Adrenal gland (tissue), 9 donors: ENCODE measurements at regions not wholly inside any gene's neighbourhood (a gene's known extent, or its start where the extent isn't known, plus 50 kb on each side); places are given as distances from the start of the nearest gene placed in this dataset.

Experiments used
- DNase-seq, 7 donors: peaks; one replicate each; pipeline ENCODE4 v3.0.0-alpha.2; 2019 to 2020
- H3K27ac ChIP-seq, 5 donors: fragments of 200-600 bp; sonication (generic) in 4 of 5; 1 replicate in 3 of 5; 2 replicates in 2 of 5; pipeline versions ENCODE4 v1.5.1 to v1.8.0; 2016 to 2020; ENCODE audit warnings: mild to moderate bottlenecking in 1 of 5
- H3K27me3 ChIP-seq: fragments of 200-600 bp; 2 replicates; pipeline ENCODE4 v1.8.0; 2021
- H3K36me3 ChIP-seq, 2 donors: fragments of 200-600 bp; replicated peaks in 1 of 2; 1 replicate in 1 of 2; 2 replicates in 1 of 2; pipeline versions ENCODE4 v1.5.1 to v1.8.0; 2018 to 2022
- H3K4me1 ChIP-seq, 2 donors: fragments of 200-600 bp; replicated peaks in 1 of 2; 1 replicate in 1 of 2; 2 replicates in 1 of 2; pipeline versions ENCODE4 v1.5.1 to v1.8.0; 2018 to 2021
- H3K4me3 ChIP-seq, 4 donors: fragments of 200-600 bp; sonication (generic) in 3 of 4; one replicate each; pipeline ENCODE4 v1.5.1; 2016 to 2018
- H3K9me3 ChIP-seq, 3 donors: fragments of 200-600 bp; sonication (generic) in 1 of 3; replicated peaks in 1 of 3; 1 replicate in 2 of 3; 2 replicates in 1 of 3; pipeline versions ENCODE4 v1.5.1 to v1.8.0; 2016 to 2021
- CTCF ChIP-seq, 6 experiments: fragments of 450-650 bp in 4 of 6; fragments of 200-600 bp in 2 of 6; sonication (generic) in 1 of 6; IDR thresholded peaks; 1 replicate in 5 of 6; 2 replicates in 1 of 6; pipeline versions ENCODE4 v1.5.1 to v1.8.0; 2016 to 2021; ENCODE audit warnings: antibody characterized with exemption in 6 of 6, mild to moderate bottlenecking in 2 of 6, moderate library complexity in 1 of 6
- POLR2A ChIP-seq, 2 donors: fragments of 450-650 bp; IDR thresholded peaks; one replicate each; pipeline ENCODE4 v1.6.1; 2017; ENCODE audit warnings: antibody characterized with exemption in 2 of 2, mild to moderate bottlenecking in 2 of 2, moderate library complexity in 1 of 2
- WGBS, 4 donors: extraction: QIAGEN DNeasy Blood & Tissue Kit in 2 of 4; methylation state at CpG; one replicate each; pipeline versions ENCODE4 v1.1.5 to v1.1.7; 2013 to 2017; 5-methylcytosine and 5-hydroxymethylcytosine counted together
- intact Hi-C, 2 donors: fragments of 100-400 bp; cut with DNase I; formaldehyde crosslinking; loops; one replicate each; pipeline versions ENCODE4 v1.14.1 to v1.15.0; 2022 to 2023
- donor health status: healthy with polysubstance abuse.
- donor health status: Bipolar disorder and iron deficiency.
- donor health status: DM: yes; HTN: yes; CAD: no.
- donor health status: DM: no; HTN: no; CAD: no.
- donor health status: DM: no; HTN: no; CAD: no.

- DNase-seq = no peak
- Histone ChIP-seq H3K27ac (no peak overlapping the region), H3K4me1 (no peaks in the 10 kb centered on the region), H3K36me3 (no peaks in the 10 kb centered on the region), H3K27me3 (no peaks in the 10 kb centered on the region), H3K4me3 (no peak overlapping the region), H3K9me3 (no peaks in the 10 kb centered on the region)
- intact Hi-C loops = no loop called here
- TF ChIP-seq CTCF (IDR thresholded peaks at IDR 0.05) (no peak), POLR2A (IDR thresholded peaks at IDR 0.05) (no peak)
Measured at GRCh38 chr3:146777941-146778340, 172.8 kb upstream of the PLSCR5 start.

- Histone ChIP-seq H3K36me3 (no peaks in the 10 kb centered on the region), H3K4me1 (no peaks in the 10 kb centered on the region), H3K9me3 (no peaks in the 10 kb centered on the region), H3K27me3 (no peaks in the 10 kb centered on the region), H3K27ac (no peak overlapping the region), H3K4me3 (no peak overlapping the region)
- intact Hi-C loops = no loop called here
- TF ChIP-seq POLR2A (IDR thresholded peaks at IDR 0.05) (no peak), CTCF (IDR thresholded peaks at IDR 0.05) (no peak)
- DNase-seq = no peak
- WGBS, 4 donors = 87 to 93% (median 92%) methylated on average over 3 to 34 of the region's 34 CpGs
Measured at GRCh38 chr3:146772211-146772743, 167.1 kb upstream of the PLSCR5 start.

GRCh38 chr3:146770881-146771280 is 165.7 kb upstream of the PLSCR5 start:
- TF ChIP-seq CTCF (IDR thresholded peaks at IDR 0.05) (no peak), POLR2A (IDR thresholded peaks at IDR 0.05) (no peak)
- no peak for DNase-seq
- Histone ChIP-seq H3K4me1 (no peaks in the 10 kb centered on the region), H3K27ac (no peak overlapping the region), H3K9me3 (no peaks in the 10 kb centered on the region), H3K27me3 (no peaks in the 10 kb centered on the region), H3K36me3 (no peaks in the 10 kb centered on the region), H3K4me3 (no peak overlapping the region)
- intact Hi-C loops = no loop called here
- 55 to 74% (median 57%) methylated on average over 1 of the region's 1 CpG for WGBS, 4 donors

GRCh38 chr3:146770301-146770700 is 165.2 kb upstream of the PLSCR5 start:
- Histone ChIP-seq H3K27ac (no peak overlapping the region), H3K36me3 (no peaks in the 10 kb centered on the region), H3K9me3 (no peaks in the 10 kb centered on the region), H3K4me1 (no peaks in the 10 kb centered on the region), H3K27me3 (no peaks in the 10 kb centered on the region), H3K4me3 (no peak overlapping the region)
- intact Hi-C loops = no loop called here
- 68 to 81% (median 70%) methylated on average over 2 of the region's 2 CpGs for WGBS, 4 donors
- TF ChIP-seq POLR2A (IDR thresholded peaks at IDR 0.05) (no peak), CTCF (IDR thresholded peaks at IDR 0.05) (no peak)
- no peak for DNase-seq
